NCI-H1417 treated with DMSO at 0.1 percent for 48 hours (cell line): ENCODE measurements at regions not wholly inside any gene's neighbourhood (a gene's known extent, or its start where the extent isn't known, plus 50 kb on each side); places are given as distances from the start of the nearest gene placed in this dataset.
"Not testable (repeated sequence)": the region's sequence is repeated elsewhere in the genome, so short reads cannot be mapped to it uniquely, and the experiment has no call there.

Source experiments
- DNase-seq: peaks from one replicate; lab custom pipeline; 2025; lab: John Stamatoyannopoulos, UW

- DNase-seq = no peak
Observed at GRCh38 chr12:83468988-83469908, 782.5 kb downstream of the TMTC2 start.

GRCh38 chr12:83465632-83466031 is 778.9 kb downstream of the TMTC2 start:
- no peak for DNase-seq

GRCh38 chr12:83462419-83462818 is 775.7 kb downstream of the TMTC2 start:
- no peak for DNase-seq

GRCh38 chr12:83461336-83461935 is 774.7 kb downstream of the TMTC2 start:
- no peak for DNase-seq

GRCh38 chr12:83451189-83451588 is 764.5 kb downstream of the TMTC2 start:
- no peak for DNase-seq

GRCh38 chr12:83434600-83434999 is 747.9 kb downstream of the TMTC2 start:
- DNase-seq = no peak

- DNase-seq = no peak
Observed at GRCh38 chr12:83432176-83432719, 745.5 kb downstream of the TMTC2 start.

- DNase-seq = not testable (repeated sequence)
Observed at GRCh38 chr12:83427586-83428136, 741.0 kb downstream of the TMTC2 start.

GRCh38 chr12:83414981-83415380 is 728.3 kb downstream of the TMTC2 start:
- DNase-seq = no peak

- DNase-seq = no peak
Observed at GRCh38 chr12:83408851-83409250, 722.1 kb downstream of the TMTC2 start.

GRCh38 chr12:83408146-83408545 is 721.4 kb downstream of the TMTC2 start:
- DNase-seq = no peak

GRCh38 chr12:83404521-83404920 is 717.8 kb downstream of the TMTC2 start:
- DNase-seq = no peak

- DNase-seq = no peak
Observed at GRCh38 chr12:83390186-83390585, 703.5 kb downstream of the TMTC2 start.

GRCh38 chr12:83389237-83389996 is 702.7 kb downstream of the TMTC2 start:
- DNase-seq = no peak

- DNase-seq = no peak
Observed at GRCh38 chr12:83388551-83388950, 701.8 kb downstream of the TMTC2 start.

GRCh38 chr12:83386527-83387264 is 700.0 kb downstream of the TMTC2 start:
- DNase-seq = no peak

- no peak for DNase-seq
Observed at GRCh38 chr12:83378186-83378727, 691.6 kb downstream of the TMTC2 start.

- DNase-seq = no peak
Observed at GRCh38 chr12:83365317-83365716, 678.6 kb downstream of the TMTC2 start.

- DNase-seq = no peak
Observed at GRCh38 chr12:83361475-83361874, 674.8 kb downstream of the TMTC2 start.

- DNase-seq = no peak
Observed at GRCh38 chr12:83361071-83361470, 674.4 kb downstream of the TMTC2 start.
